SK-N-SH treated with all-trans-retinoic acid at 6 μM for 48 hours (cell line): ENCODE measurements at regions not wholly inside any gene's neighbourhood (a gene's known extent, or its start where the extent isn't known, plus 50 kb on each side); places are given as distances from the start of the nearest gene placed in this dataset.

Experiments used
- ATAC-seq: fragments of 200-7000 bp; cut with Tn5 transposase; 3 replicates; pipeline ENCODE4 v1.9.1; 2020; ENCODE audit warnings: mild to moderate bottlenecking, moderate library complexity
- ARNTL ChIP-seq: fragments of 450-650 bp; formaldehyde crosslinking; IDR thresholded peaks from 2 replicates; pipeline ENCODE4 v1.5.0; 2020; ENCODE audit warnings: low read depth, mild to moderate bottlenecking, moderate library complexity, borderline replicate concordance
- BACH2 ChIP-seq: fragments of 250-450 bp; sonication (Bioruptor Pico); IDR thresholded peaks from 2 replicates; pipeline ENCODE4 v1.9.0; 2021; ENCODE audit warnings: mild to moderate bottlenecking, borderline replicate concordance
- CREB5 ChIP-seq: fragments of 250-450 bp; sonication (Bioruptor Pico); IDR thresholded peaks from 2 replicates; pipeline ENCODE4 v1.5.1; 2020; ENCODE audit warnings: low read depth, mild to moderate bottlenecking, moderate library complexity
- CSDC2 ChIP-seq: fragments of 250-450 bp; sonication (Bioruptor Pico); IDR thresholded peaks from 2 replicates; pipeline ENCODE4 v1.5.0; 2020; ENCODE audit warnings: mild to moderate bottlenecking, moderate library complexity
- CSRNP3 ChIP-seq: fragments of 250-450 bp; sonication (Bioruptor Pico); IDR thresholded peaks from 2 replicates; pipeline ENCODE4 v1.5.1; 2021; ENCODE audit warnings: mild to moderate bottlenecking, moderate library complexity
- ESRRG ChIP-seq: fragments of 250-450 bp; sonication (Bioruptor Pico); IDR thresholded peaks from 2 replicates; pipeline ENCODE4 v1.6.1; 2021; ENCODE audit warnings: mild to moderate bottlenecking
- GLIS3 ChIP-seq: fragments of 250-450 bp; sonication (Bioruptor Pico); IDR thresholded peaks from 2 replicates; pipeline ENCODE4 v1.5.0; 2020; ENCODE audit warnings: mild to moderate bottlenecking, moderate library complexity
- ISL1 ChIP-seq: fragments of 250-450 bp; sonication (Bioruptor Pico); IDR thresholded peaks from 2 replicates; pipeline ENCODE4 v2.1.2; 2022; ENCODE audit warnings: mild to moderate bottlenecking, moderate library complexity
- OSR1 ChIP-seq: fragments of 250-450 bp; sonication (Bioruptor Pico); IDR thresholded peaks from 2 replicates; pipeline ENCODE4 v1.8.0; 2022; ENCODE audit warnings: moderate library complexity, mild to moderate bottlenecking, inconsistent platforms
- POU6F1 ChIP-seq: fragments of 250-450 bp; sonication (Bioruptor Pico); IDR thresholded peaks from 2 replicates; pipeline ENCODE4 v1.8.0; 2021; ENCODE audit warnings: low read depth, mild to moderate bottlenecking, moderate library complexity, borderline replicate concordance
- PPARA ChIP-seq: fragments of 250-450 bp; sonication (Bioruptor Pico); IDR thresholded peaks from 2 replicates; pipeline ENCODE4 v1.5.0; 2020; ENCODE audit warnings: mild to moderate bottlenecking, borderline replicate concordance
- RARB ChIP-seq: fragments of 250-450 bp; sonication (Bioruptor Pico); IDR thresholded peaks from 2 replicates; pipeline ENCODE4 v1.8.0; 2021; ENCODE audit warnings: mild to moderate bottlenecking, moderate library complexity
- SNAI2 ChIP-seq: fragments of 250-450 bp; sonication (Bioruptor Pico); IDR thresholded peaks from 2 replicates; pipeline ENCODE4 v1.5.0; 2020; ENCODE audit warnings: mild to moderate bottlenecking, moderate library complexity
- TSHZ2 ChIP-seq: fragments of 250-450 bp; sonication (Bioruptor Pico); IDR thresholded peaks from 2 replicates; pipeline ENCODE4 v1.5.0; 2020; ENCODE audit warnings: mild to moderate bottlenecking, moderate library complexity
- ZC3H10 ChIP-seq: fragments of 250-450 bp; sonication (Bioruptor Pico); IDR thresholded peaks from 2 replicates; pipeline ENCODE4 v1.5.1; 2021; ENCODE audit warnings: mild to moderate bottlenecking, moderate library complexity
- ZFP3 ChIP-seq: fragments of 250-450 bp; sonication (Bioruptor Pico); IDR thresholded peaks from 2 replicates; pipeline ENCODE4 v1.5.0; 2020; ENCODE audit warnings: mild to moderate bottlenecking, moderate library complexity
- ZFP30 ChIP-seq: fragments of 450-650 bp; formaldehyde crosslinking; IDR thresholded peaks from 2 replicates; pipeline ENCODE4 v1.5.0; 2022; ENCODE audit warnings: mild to moderate bottlenecking, moderate library complexity
- ZNF565 ChIP-seq: fragments of 450-650 bp; formaldehyde crosslinking; conservative IDR thresholded peaks from 2 replicates; pipeline ENCODE4 v1.5.0; 2020; ENCODE audit warnings: low read depth, mild to moderate bottlenecking, moderate library complexity
- ZNF70 ChIP-seq: fragments of 450-650 bp; formaldehyde crosslinking; IDR thresholded peaks from 2 replicates; pipeline ENCODE4 v1.5.0; 2020; ENCODE audit warnings: mild to moderate bottlenecking, moderate library complexity
- ZNF8 ChIP-seq: fragments of 450-650 bp; formaldehyde crosslinking; IDR thresholded peaks from 2 replicates; pipeline ENCODE4 v1.5.0; 2020; ENCODE audit warnings: mild to moderate bottlenecking, moderate library complexity

GRCh38 chr5:125140855-125141254, 394.4 kb upstream of the ZNF608 start:
- peak; percentile 71 for ATAC-seq
- TF ChIP-seq ZNF565 = no peak

GRCh38 chr5:125142458-125142857, 396.0 kb upstream of the ZNF608 start:
- TF ChIP-seq ISL1 (CRISPR knock-in tag) (0 out of 2 replicates have a peak, but pooled peaks have one; percentile 13), POU6F1 (CRISPR knock-in tag) (no peak)
- no peak for ATAC-seq

- no peak for TF ChIP-seq TSHZ2
- no peak for TF ChIP-seq ISL1 (CRISPR knock-in tag)
- TF ChIP-seq BACH2 (CRISPR knock-in tag) = no peak
- no peak for ATAC-seq
Measured at GRCh38 chr5:125143011-125143410, 396.6 kb upstream of the ZNF608 start.

GRCh38 chr5:125148076-125148475, 401.6 kb upstream of the ZNF608 start:
- TF ChIP-seq BACH2 (CRISPR knock-in tag) (no peak), ZNF70 (CRISPR knock-in tag) (no peak)

GRCh38 chr5:125148706-125149105, 402.3 kb upstream of the ZNF608 start:
- TF ChIP-seq ZNF8 (CRISPR knock-in tag) = no peak
- no peak for TF ChIP-seq SNAI2 (CRISPR knock-in tag)
- no peak for TF ChIP-seq CREB5 (CRISPR knock-in tag)
- TF ChIP-seq PPARA (CRISPR knock-in tag) = no peak
- no peak for TF ChIP-seq ZC3H10 (CRISPR knock-in tag)
- TF ChIP-seq CSRNP3 (CRISPR knock-in tag) = no peak
- no peak for TF ChIP-seq ZFP30
- no peak for TF ChIP-seq ARNTL (CRISPR knock-in tag)
- TF ChIP-seq RARB = no peak
- no peak for TF ChIP-seq POU6F1 (CRISPR knock-in tag)
- TF ChIP-seq BACH2 (CRISPR knock-in tag) = no peak
- no peak for TF ChIP-seq TSHZ2
- no peak for TF ChIP-seq ISL1 (CRISPR knock-in tag)
- TF ChIP-seq ZNF565 = no peak
- TF ChIP-seq GLIS3 = no peak
- TF ChIP-seq ZFP3 = no peak
- TF ChIP-seq OSR1 (CRISPR knock-in tag) = no peak
- no peak for TF ChIP-seq ZNF70 (CRISPR knock-in tag)
- no peak for TF ChIP-seq CSDC2
- no peak for TF ChIP-seq ESRRG (CRISPR knock-in tag)
- ATAC-seq = no peak

More at GRCh38 chr5:125148076-125148475, 401.6 kb upstream of the ZNF608 start:
- no peak for ATAC-seq
